H9 (cell line): ENCODE measurements at regions not wholly inside any gene's neighbourhood (a gene's known extent, or its start where the extent isn't known, plus 50 kb on each side); places are given as distances from the start of the nearest gene placed in this dataset.

Experiments
- DNase-seq: peaks from one replicate; pipeline ENCODE4 v3.0.0-alpha.2; 2017
- H2AFZ ChIP-seq: one replicate; pipeline ENCODE4 v1.6.1; 2013; ENCODE audit warnings: mild to moderate bottlenecking, low read length, control low read depth, moderate library complexity
- H2AK5ac ChIP-seq: 2 replicates; pipeline ENCODE4 v1.6.1; 2013; ENCODE audit warnings: low read length, control low read depth, mixed read lengths; ENCODE audit not compliant: insufficient read length
- H2BK120ac ChIP-seq: one replicate; pipeline ENCODE4 v1.6.1; 2013; ENCODE audit warnings: low read depth, mild to moderate bottlenecking, low read length, control low read depth, inconsistent platforms; ENCODE audit not compliant: poor library complexity, severe bottlenecking
- H2BK12ac ChIP-seq: 2 replicates; pipeline ENCODE4 v1.6.1; 2013; ENCODE audit warnings: low read length, control low read depth, mixed read lengths, low read depth; ENCODE audit not compliant: insufficient read length
- H2BK15ac ChIP-seq: 2 replicates; pipeline ENCODE4 v1.6.1; 2013; ENCODE audit warnings: low read depth, low read length, control low read depth
- H2BK20ac ChIP-seq: one replicate; pipeline ENCODE4 v1.6.1; 2013; ENCODE audit warnings: low read depth, mild to moderate bottlenecking, low read length, control low read depth, inconsistent platforms; ENCODE audit not compliant: poor library complexity, severe bottlenecking
- H2BK5ac ChIP-seq: 2 replicates; pipeline ENCODE4 v1.6.1; 2013; ENCODE audit warnings: low read length, control low read depth, mixed read lengths; ENCODE audit not compliant: insufficient read length
- H3K14ac ChIP-seq: 2 replicates; pipeline ENCODE4 v1.6.1; 2013; ENCODE audit warnings: low read length, control low read depth; ENCODE audit not compliant: insufficient read depth
- H3K18ac ChIP-seq: 2 replicates; pipeline ENCODE4 v1.6.1; 2013; ENCODE audit warnings: low read depth, mild to moderate bottlenecking, mixed read lengths, low read length, control low read depth; ENCODE audit not compliant: insufficient read length
- H3K23ac ChIP-seq: 2 replicates; pipeline ENCODE4 v1.6.1; 2013; ENCODE audit warnings: low read length, control low read depth, mixed read lengths, low read depth; ENCODE audit not compliant: insufficient read length
- H3K23me2 ChIP-seq: 2 replicates; pipeline ENCODE4 v1.6.1; 2013; ENCODE audit warnings: low read depth, mild to moderate bottlenecking, mixed read lengths, low read length, control low read depth; ENCODE audit not compliant: insufficient read length, poor library complexity, severe bottlenecking
- H3K27ac ChIP-seq: 2 replicates; pipeline ENCODE4 v1.5.1; 2013; ENCODE audit warnings: low read length, control low read depth, mixed read lengths, low read depth; ENCODE audit not compliant: insufficient read length
- H3K27me3 ChIP-seq: 2 replicates; pipeline ENCODE4 v1.6.1; 2013; ENCODE audit warnings: low read length, control low read depth, inconsistent platforms; ENCODE audit not compliant: insufficient read depth
- H3K4ac ChIP-seq: 2 replicates; pipeline ENCODE4 v1.6.1; 2013; ENCODE audit warnings: low read depth, mild to moderate bottlenecking, control low read depth, inconsistent platforms, low read length, moderate library complexity
- H3K4me1 ChIP-seq: 2 replicates; pipeline ENCODE4 v1.6.1; 2013; ENCODE audit warnings: low read length, control low read depth, inconsistent platforms; ENCODE audit not compliant: insufficient read depth
- H3K4me2 ChIP-seq: 2 replicates; pipeline ENCODE4 v1.6.1; 2013; ENCODE audit warnings: low read length, control low read depth, mixed read lengths; ENCODE audit not compliant: insufficient read length, insufficient read depth
- H3K56ac ChIP-seq: 2 replicates; pipeline ENCODE4 v1.6.1; 2013; ENCODE audit warnings: low read depth, mild to moderate bottlenecking, mixed read lengths, low read length, control low read depth; ENCODE audit not compliant: insufficient read length
- H3K79me1 ChIP-seq: 2 replicates; pipeline ENCODE4 v1.6.1; 2013; ENCODE audit warnings: low read depth, mild to moderate bottlenecking, moderate library complexity, low read length, control low read depth, inconsistent platforms; ENCODE audit not compliant: insufficient read depth, poor library complexity, severe bottlenecking
- H3K79me2 ChIP-seq: 2 replicates; pipeline ENCODE4 v1.6.1; 2013; ENCODE audit warnings: low read length, control low read depth, inconsistent platforms; ENCODE audit not compliant: insufficient read depth
- H3K9ac ChIP-seq: 2 replicates; pipeline ENCODE4 v1.6.1; 2013; ENCODE audit warnings: low read length, control low read depth, mixed read lengths; ENCODE audit not compliant: insufficient read length; ENCODE audit errors: extremely low read depth
- H3K9me3 ChIP-seq: one replicate; pipeline ENCODE4 v1.6.1; 2013; ENCODE audit warnings: low read depth, low read length, inconsistent platforms; ENCODE audit not compliant: control insufficient read depth
- H3T11ph ChIP-seq: one replicate; pipeline ENCODE4 v1.6.1; 2013; ENCODE audit warnings: mild to moderate bottlenecking, low read length, control low read depth, inconsistent platforms
- H4K20me1 ChIP-seq: one replicate; pipeline ENCODE4 v1.6.1; 2013; ENCODE audit not compliant: control insufficient read depth, insufficient read length, insufficient read depth
- H4K5ac ChIP-seq: 2 replicates; pipeline ENCODE4 v1.6.1; 2013; ENCODE audit warnings: low read depth, mild to moderate bottlenecking, mixed read lengths, low read length, control low read depth; ENCODE audit not compliant: insufficient read length
- H4K8ac ChIP-seq: replicated peaks from 2 replicates; pipeline ENCODE4 v1.6.1; 2013; ENCODE audit warnings: low read length, control low read depth, mixed read lengths, low read depth; ENCODE audit not compliant: insufficient read length
- H4K91ac ChIP-seq: 2 replicates; pipeline ENCODE4 v1.6.1; 2013; ENCODE audit warnings: low read depth, mild to moderate bottlenecking, moderate library complexity, mixed read lengths, low read length, control low read depth; ENCODE audit not compliant: insufficient read length
- H3K27ac Mint-ChIP-seq, 3 experiments: 2 replicates in 2 of 3; 3 replicates in 1 of 3; pipeline ENCODE4 v1.8.0; 2020 to 2021; ENCODE audit warnings: mixed read lengths in 3 of 3, mild to moderate bottlenecking in 1 of 3, moderate library complexity in 1 of 3
- H3K27me3 Mint-ChIP-seq: 2 replicates; pipeline ENCODE4 v1.8.0; 2021; ENCODE audit warnings: low read depth, mild to moderate bottlenecking, moderate library complexity, mixed read lengths
- H3K36me3 Mint-ChIP-seq, 3 experiments: 2 replicates in 2 of 3; 3 replicates in 1 of 3; pipeline ENCODE4 v1.8.0; 2020 to 2021; ENCODE audit warnings: low read depth in 3 of 3, mixed read lengths in 3 of 3; ENCODE audit not compliant: insufficient read depth in 1 of 3
- H3K4me1 Mint-ChIP-seq, 2 experiments: 2 replicates each; pipeline ENCODE4 v1.8.0; 2020; ENCODE audit warnings: mixed read lengths in 2 of 2
- H3K4me3 Mint-ChIP-seq, 2 experiments: 2 replicates in 1 of 2; 3 replicates in 1 of 2; pipeline ENCODE4 v1.8.0; 2020 to 2021; ENCODE audit warnings: mild to moderate bottlenecking in 2 of 2, mixed read lengths in 2 of 2, moderate library complexity in 1 of 2
- H3K9me3 Mint-ChIP-seq, 2 experiments: 2 replicates in 1 of 2; 3 replicates in 1 of 2; pipeline ENCODE4 v1.8.0; 2020; ENCODE audit warnings: mild to moderate bottlenecking in 2 of 2, mixed read lengths in 2 of 2, moderate library complexity in 1 of 2
- WGBS: extraction: QIAGEN DNeasy Blood & Tissue Kit; methylation state at CpG from one replicate; pipeline ENCODE4 v1.1.7; 2013; ENCODE audit warnings: missing lambda C conversion rate, low lambda C conversion rate, mixed read lengths; ENCODE audit not compliant: insufficient read length; ENCODE audit errors: extremely low coverage; 5-methylcytosine and 5-hydroxymethylcytosine counted together
- TF ChIP-seq, protein P1 (sequence below): fragments of 200-600 bp; sonication (generic); conservative IDR thresholded peaks from 3 replicates; pipeline ENCODE4 v1.8.0; 2021; ENCODE audit warnings: antibody characterized with exemption, mild to moderate bottlenecking

DNA sequence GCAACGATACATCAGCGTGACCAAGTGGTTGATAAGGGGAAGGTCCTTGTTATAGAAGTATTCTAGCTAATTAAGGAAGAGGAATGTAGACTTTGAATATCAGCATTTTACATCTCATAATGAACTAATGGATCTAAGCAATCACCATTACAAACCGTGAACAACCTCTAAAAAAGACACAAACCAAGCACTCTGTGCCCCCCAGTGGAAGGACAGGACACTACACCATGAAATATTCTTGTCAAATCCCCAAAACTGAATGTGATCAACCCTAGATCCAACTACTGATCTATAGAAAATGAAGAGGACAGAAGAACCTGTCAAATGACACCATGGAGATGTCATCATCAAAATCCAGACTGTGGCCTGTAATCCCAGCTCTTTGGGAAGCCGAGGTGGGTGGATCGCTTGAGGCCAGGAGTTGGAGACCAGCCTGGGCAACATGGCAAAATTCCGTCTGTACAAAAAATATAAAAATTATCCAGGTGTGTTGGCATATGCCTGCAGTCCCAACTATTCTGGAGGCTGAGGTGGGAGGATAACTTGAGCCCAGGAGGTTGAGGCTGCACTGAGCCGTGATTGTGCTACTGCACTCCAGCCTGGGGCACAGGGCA, 111.3 kb upstream of the CARD11 start:
- Histone ChIP-seq H3K79me1 (no peaks in the 10 kb centered on the region), H4K8ac (no peak overlapping the region), H4K91ac (no peak overlapping the region), H3K9ac (no peak overlapping the region), H2AK5ac (no peak overlapping the region), H3K27ac (no peak overlapping the region), H3K4me2 (no peak overlapping the region), H2BK120ac (no peak overlapping the region), H3K9me3 (no peaks in the 10 kb centered on the region), H2AFZ (no peak overlapping the region), H3K23ac (no peak overlapping the region), H2BK15ac (no peak overlapping the region), H4K20me1 (no peaks in the 10 kb centered on the region), H2BK12ac (no peak overlapping the region), H3K4me1 (no peaks in the 10 kb centered on the region), H2BK5ac (no peak overlapping the region), H3K56ac (no peak overlapping the region), H3K18ac (no peak overlapping the region), H3K4ac (no peak overlapping the region), H3K23me2 (no peaks in the 10 kb centered on the region), H3T11ph (no peak overlapping the region), H3K27me3 (no peaks in the 10 kb centered on the region), H3K79me2 (no peaks in the 10 kb centered on the region), H4K5ac (no peak overlapping the region), H3K14ac (no peak overlapping the region), H2BK20ac (no peak overlapping the region)
- TF ChIP-seq, protein P1, sequence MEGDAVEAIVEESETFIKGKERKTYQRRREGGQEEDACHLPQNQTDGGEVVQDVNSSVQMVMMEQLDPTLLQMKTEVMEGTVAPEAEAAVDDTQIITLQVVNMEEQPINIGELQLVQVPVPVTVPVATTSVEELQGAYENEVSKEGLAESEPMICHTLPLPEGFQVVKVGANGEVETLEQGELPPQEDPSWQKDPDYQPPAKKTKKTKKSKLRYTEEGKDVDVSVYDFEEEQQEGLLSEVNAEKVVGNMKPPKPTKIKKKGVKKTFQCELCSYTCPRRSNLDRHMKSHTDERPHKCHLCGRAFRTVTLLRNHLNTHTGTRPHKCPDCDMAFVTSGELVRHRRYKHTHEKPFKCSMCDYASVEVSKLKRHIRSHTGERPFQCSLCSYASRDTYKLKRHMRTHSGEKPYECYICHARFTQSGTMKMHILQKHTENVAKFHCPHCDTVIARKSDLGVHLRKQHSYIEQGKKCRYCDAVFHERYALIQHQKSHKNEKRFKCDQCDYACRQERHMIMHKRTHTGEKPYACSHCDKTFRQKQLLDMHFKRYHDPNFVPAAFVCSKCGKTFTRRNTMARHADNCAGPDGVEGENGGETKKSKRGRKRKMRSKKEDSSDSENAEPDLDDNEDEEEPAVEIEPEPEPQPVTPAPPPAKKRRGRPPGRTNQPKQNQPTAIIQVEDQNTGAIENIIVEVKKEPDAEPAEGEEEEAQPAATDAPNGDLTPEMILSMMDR = peak; percentile 79
- H3K27me3 Mint-ChIP-seq = no peaks in the 10 kb centered on the region
- peaks cover 12 to 23% of the 10 kb centered on the region in 2 experiments for H3K4me1 Mint-ChIP-seq
- H3K27ac Mint-ChIP-seq = no peak overlapping the region
- no peak overlapping the region for H3K4me3 Mint-ChIP-seq
- no peak for DNase-seq
- H3K36me3 Mint-ChIP-seq = no peaks in the 10 kb centered on the region; a peak in 1 of 7 replicates
- WGBS = no CpG with 5 or more reads among the region's 7 CpGs
- peaks cover 4 to 7% of the 10 kb centered on the region in 2 experiments for H3K9me3 Mint-ChIP-seq
